HG03565 (cell line): ENCODE measurements at regions not wholly inside any gene's neighbourhood (a gene's known extent, or its start where the extent isn't known, plus 50 kb on each side); places are given as distances from the start of the nearest gene placed in this dataset.

ENCODE experiments used
- ATAC-seq: cut with Tn5 transposase; IDR thresholded peaks from one replicate; pipeline ENCODE4 v1.9.1; 2021; ENCODE audit warnings: mild to moderate bottlenecking, moderate library complexity; ENCODE audit not compliant: unreplicated experiment

DNA sequence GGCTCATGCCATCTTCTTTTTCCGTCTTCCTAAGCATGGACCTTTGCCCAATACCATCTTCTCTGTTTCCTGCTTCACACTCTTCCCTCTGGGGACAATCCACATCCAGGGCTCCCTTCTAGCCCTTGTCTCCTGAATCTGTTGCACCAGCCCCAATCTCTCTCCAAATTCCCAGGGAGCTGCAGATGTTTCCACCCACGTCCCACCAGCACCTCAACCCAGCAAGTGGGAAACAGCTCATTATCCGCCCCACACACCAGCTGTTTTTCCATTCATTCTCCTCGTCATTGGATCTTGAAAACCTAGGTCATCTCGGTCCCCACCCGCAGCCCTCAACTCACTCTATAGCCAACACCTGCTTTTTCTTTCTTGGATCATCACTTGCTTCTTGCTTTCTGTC lies 185.0 kb upstream of the CDYL start:
- ATAC-seq: no peak

GRCh38 chr6:4589295-4589694 lies 186.9 kb upstream of the CDYL start:
- no peak for ATAC-seq

- ATAC-seq: no peak
Measured at GRCh38 chr6:4588581-4588980, 187.6 kb upstream of the CDYL start.

GRCh38 chr6:4588163-4588562 lies 188.0 kb upstream of the CDYL start:
- no peak for ATAC-seq

DNA sequence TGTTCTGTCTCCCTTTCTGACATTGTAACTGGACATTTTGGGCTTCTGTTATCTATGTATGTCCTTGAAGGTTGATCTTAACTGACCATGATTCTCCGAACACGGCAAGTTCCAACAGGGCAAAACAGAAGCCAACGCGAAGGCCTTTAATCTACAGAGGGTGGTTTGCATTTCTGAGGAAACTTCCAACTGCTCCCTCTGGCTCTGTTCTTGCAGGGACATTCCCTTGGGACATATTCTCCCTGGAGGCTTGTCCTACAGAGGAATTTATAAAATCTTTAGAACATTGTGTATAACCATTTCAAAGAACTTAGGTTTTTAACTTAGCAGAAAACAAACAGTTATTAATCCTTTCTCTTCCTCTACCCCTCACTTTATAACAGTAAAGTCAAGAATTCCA lies 189.0 kb upstream of the CDYL start:
- ATAC-seq: no peak

GRCh38 chr6:4586469-4586859 lies 189.7 kb upstream of the CDYL start:
- ATAC-seq: no peak

DNA sequence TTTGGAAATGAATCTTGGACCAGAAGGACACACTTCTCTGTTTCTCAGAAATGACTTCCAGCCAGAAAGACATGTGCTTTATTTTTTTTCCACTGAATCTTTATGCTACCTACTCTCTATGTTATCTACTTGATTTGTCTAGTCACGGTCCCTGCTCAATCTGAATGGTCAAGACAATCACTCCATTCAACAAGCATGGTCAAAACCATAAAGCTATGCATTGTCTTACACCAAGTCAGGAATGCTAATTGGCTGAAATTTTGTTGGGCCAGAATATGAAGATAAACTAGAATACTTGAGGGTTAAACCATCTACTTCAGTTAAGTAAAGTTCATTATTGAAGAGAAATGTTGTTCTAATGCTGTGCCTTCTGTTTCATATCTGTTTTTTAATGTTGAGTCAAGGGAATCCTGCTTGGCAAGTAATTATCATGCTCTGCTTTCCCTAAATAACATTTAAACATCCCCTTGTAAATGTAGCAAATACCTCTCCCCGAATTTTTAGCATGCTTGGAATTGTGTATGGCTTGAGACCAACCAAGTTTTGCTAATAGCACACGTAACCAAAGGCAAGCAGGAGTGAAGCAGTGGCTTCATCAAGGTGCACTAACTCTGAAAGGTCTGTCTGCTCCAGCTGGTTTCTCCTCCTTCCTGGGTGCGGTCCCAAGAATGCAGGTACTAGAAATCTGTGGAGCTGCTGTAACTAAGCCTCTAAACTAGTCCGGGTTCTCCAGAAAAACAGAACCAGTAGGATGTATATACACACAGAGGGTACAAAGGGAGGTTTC lies 190.3 kb upstream of the CDYL start:
- no peak for ATAC-seq

GRCh38 chr6:4584801-4585200 lies 191.4 kb upstream of the CDYL start:
- ATAC-seq: no peak

DNA sequence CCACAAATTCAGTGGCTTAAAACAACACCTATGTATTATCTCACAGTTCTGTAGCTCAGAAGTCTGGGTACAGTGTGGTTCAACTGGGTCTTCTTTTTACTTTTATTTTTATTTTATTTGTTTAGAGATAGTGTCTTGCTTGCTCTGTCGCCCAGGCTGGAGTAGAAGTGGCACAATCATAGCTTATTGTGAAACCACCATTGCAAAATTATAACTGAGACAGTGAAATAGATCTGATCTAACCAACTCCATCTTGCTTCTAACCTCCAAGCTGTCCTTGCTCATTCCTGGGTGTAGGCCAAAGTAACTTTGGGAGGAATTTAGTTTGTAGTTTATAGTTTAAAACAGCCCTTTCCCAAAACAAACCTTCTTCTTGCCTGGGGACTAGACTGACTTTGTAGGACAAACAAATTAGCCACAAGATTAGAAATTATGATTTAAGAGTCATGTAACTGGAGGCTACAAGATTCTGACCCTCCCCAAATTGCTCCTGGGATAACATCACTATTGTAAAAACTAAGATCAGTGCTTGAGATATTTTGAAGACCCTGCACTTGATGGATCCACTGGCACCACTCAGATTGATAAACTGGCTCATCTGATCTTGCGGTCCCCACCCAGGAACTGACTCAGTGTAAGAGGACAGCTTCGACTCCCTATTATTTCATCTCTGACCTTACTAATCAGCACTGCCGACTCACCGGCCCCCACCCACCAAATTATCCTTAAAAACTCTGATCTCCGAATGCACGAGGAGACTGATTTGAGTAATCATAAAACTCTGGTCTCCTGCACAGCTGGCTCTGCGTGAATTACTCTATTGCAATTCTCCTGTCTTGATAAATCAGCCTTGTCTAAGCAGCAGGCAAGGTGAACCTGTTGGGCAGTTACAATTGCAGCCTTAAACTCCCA lies 193.4 kb upstream of the CDYL start:
- ATAC-seq: no peak

- ATAC-seq: no peak
Measured at GRCh38 chr6:4581468-4582385, 194.5 kb upstream of the CDYL start.

DNA sequence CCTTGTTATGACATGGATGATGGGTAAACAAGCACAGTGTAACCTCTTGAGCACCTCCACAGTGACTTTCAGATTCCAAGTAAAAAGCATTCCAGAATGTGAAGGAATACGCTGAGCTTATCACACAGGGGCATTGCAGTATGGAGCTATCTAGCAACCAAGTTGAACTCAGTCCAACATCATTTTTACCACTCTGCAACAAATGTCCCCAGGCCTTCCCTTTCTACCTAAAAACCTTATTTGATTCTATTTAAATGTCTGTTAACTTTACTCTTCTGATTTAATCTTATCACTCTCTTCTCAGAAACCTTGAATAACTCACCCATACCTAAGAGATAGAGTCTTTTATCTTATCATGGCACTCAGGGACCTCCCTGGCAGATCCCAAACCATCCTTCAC lies 195.8 kb upstream of the CDYL start:
- ATAC-seq: no peak

- no peak for ATAC-seq
Measured at GRCh38 chr6:4577406-4577805, 198.8 kb upstream of the CDYL start.

DNA sequence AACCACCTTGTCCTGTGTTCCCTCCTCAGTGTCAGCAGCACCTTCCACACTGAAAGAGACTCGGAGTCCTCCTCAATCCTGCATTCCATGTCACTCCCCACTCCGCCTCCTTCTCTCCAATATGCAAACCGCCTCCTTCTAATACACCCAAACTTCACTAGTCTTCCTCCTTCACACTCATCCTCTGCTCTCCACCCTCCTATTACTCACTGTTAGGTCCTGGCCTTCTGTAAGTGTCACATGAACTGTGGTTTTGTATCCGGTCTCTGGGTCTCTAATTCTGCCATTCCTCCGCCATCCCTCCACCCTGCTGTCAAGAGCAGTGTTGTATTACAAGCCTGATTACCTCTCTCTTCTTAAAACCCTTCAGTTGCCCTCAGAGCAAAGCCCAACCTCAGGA lies 200.5 kb upstream of the CDYL start:
- no peak for ATAC-seq

- ATAC-seq: no peak
Measured at GRCh38 chr6:4574007-4574406, 202.2 kb upstream of the CDYL start.

- no peak for ATAC-seq
Measured at GRCh38 chr6:4571011-4571410, 205.2 kb upstream of the CDYL start.

GRCh38 chr6:4568138-4568537 lies 208.1 kb upstream of the CDYL start:
- ATAC-seq: no peak

DNA sequence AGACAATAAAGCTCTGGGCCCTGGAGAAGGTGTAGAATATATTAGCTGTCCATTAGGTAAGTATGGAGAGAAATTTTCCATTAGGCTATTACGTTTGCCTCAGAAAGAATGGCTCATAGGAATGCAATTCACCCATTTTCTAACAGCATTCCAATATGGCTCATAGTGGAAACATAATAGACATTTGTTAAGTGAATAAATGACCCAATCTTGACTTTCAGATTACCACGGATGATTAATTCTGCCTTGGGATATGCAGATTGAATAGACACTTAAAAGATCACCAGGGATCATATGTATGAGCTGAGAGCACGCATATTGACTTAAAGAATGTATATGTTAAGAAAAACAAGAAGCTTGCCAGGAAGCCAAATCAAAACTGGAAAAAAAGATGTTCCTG lies 209.1 kb upstream of the CDYL start:
- ATAC-seq: no peak

- no peak for ATAC-seq
Measured at GRCh38 chr6:4565301-4566250, 210.6 kb upstream of the CDYL start.

- no peak for ATAC-seq
Measured at GRCh38 chr6:4564801-4565271, 211.4 kb upstream of the CDYL start.

DNA sequence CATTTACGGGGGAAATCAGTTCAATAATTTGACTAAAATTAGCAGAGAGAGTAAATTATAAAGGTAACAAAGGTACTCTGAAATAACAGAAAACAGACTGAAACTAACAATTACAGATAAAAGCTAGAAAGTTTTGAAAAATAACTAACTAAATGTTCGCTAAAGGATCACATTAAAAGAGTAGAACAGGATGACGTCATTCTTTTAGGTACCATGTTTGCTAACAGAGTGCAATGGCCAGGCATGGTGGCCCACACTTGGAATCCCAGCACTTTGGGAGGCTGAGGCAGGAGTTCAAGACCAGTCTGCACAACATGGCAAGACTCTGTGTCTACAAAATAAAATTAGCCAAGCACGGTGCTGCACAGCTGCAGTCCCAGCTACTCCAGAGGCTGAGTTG lies 212.3 kb upstream of the CDYL start:
- no peak for ATAC-seq
